ENCODE measurements at regions not wholly inside any gene's neighbourhood (a gene's known extent, or its start where the extent isn't known, plus 50 kb on each side); places are given as distances from the start of the nearest gene placed in this dataset.
A peak's percentile ranks its signal among the peaks of the same experiment; 100 is the strongest.
"Not testable (repeated sequence)": the region's sequence is repeated elsewhere in the genome, so short reads cannot be mapped to it uniquely, and the experiment has no call there.

GRCh38 chr20:30295967-30296366, 961.5 kb upstream of the DEFB115 start:
- not testable (repeated sequence) for DNase-seq (ENCODE audit: low spot score)

GRCh38 chr20:30297878-30298595, 959.4 kb upstream of the DEFB115 start:
- DNase-seq (ENCODE audit: low spot score) = not testable (repeated sequence)

- not testable (repeated sequence) for DNase-seq (ENCODE audit: low spot score)
Observed at GRCh38 chr20:30300220-30300642, 957.2 kb upstream of the DEFB115 start.

GRCh38 chr20:30302786-30303185, 954.7 kb upstream of the DEFB115 start:
- not testable (repeated sequence) for DNase-seq (ENCODE audit: low spot score)

- not testable (repeated sequence) for DNase-seq (ENCODE audit: low spot score)
Observed at GRCh38 chr20:30309938-30310337, 947.5 kb upstream of the DEFB115 start.

GRCh38 chr20:30310385-30310784, 947.1 kb upstream of the DEFB115 start:
- DNase-seq (ENCODE audit: low spot score) = not testable (repeated sequence)

- DNase-seq (ENCODE audit: low spot score) = not testable (repeated sequence)
Observed at GRCh38 chr20:30312220-30312619, 945.2 kb upstream of the DEFB115 start.

GRCh38 chr20:30313660-30314059, 943.8 kb upstream of the DEFB115 start:
- not testable (repeated sequence) for DNase-seq (ENCODE audit: low spot score)

GRCh38 chr20:30316063-30316462, 941.4 kb upstream of the DEFB115 start:
- DNase-seq (ENCODE audit: low spot score) = not testable (repeated sequence)

- DNase-seq (ENCODE audit: low spot score) = not testable (repeated sequence)
Observed at GRCh38 chr20:30316532-30317299, 940.7 kb upstream of the DEFB115 start.

- not testable (repeated sequence) for DNase-seq (ENCODE audit: low spot score)
Observed at GRCh38 chr20:30333744-30334143, 923.7 kb upstream of the DEFB115 start.

- not testable (repeated sequence) for DNase-seq (ENCODE audit: low spot score)
Observed at GRCh38 chr20:30337556-30337955, 919.9 kb upstream of the DEFB115 start.

- DNase-seq (ENCODE audit: low spot score) = peak; percentile 23
Observed at GRCh38 chr20:30348932-30349331, 908.5 kb upstream of the DEFB115 start.

GRCh38 chr20:30356854-30357467, 900.5 kb upstream of the DEFB115 start:
- DNase-seq (ENCODE audit: low spot score) = peak; percentile 34

- not testable (repeated sequence) for DNase-seq (ENCODE audit: low spot score)
Observed at GRCh38 chr20:30361756-30362155, 895.7 kb upstream of the DEFB115 start.

- not testable (repeated sequence) for DNase-seq (ENCODE audit: low spot score)
Observed at GRCh38 chr20:30376430-30376766, 881.1 kb upstream of the DEFB115 start.

- peak; percentile 89 for DNase-seq (ENCODE audit: low spot score)
Observed at GRCh38 chr20:30376767-30377658, 880.5 kb upstream of the DEFB115 start.

- not testable (repeated sequence) for DNase-seq (ENCODE audit: low spot score)
Observed at GRCh38 chr20:30378317-30378716, 879.1 kb upstream of the DEFB115 start.

- not testable (repeated sequence) for DNase-seq (ENCODE audit: low spot score)
Observed at GRCh38 chr20:30378721-30379120, 878.7 kb upstream of the DEFB115 start.

- DNase-seq (ENCODE audit: low spot score) = not testable (repeated sequence)
Observed at GRCh38 chr20:30384841-30385240, 872.6 kb upstream of the DEFB115 start.

- DNase-seq (ENCODE audit: low spot score) = not testable (repeated sequence)
Observed at GRCh38 chr20:30386099-30386498, 871.4 kb upstream of the DEFB115 start.

GRCh38 chr20:30387823-30388222, 869.6 kb upstream of the DEFB115 start:
- not testable (repeated sequence) for DNase-seq (ENCODE audit: low spot score)

Data from SW480 (cell line).